WTC11 (cell line): ENCODE measurements at regions not wholly inside any gene's neighbourhood (a gene's known extent, or its start where the extent isn't known, plus 50 kb on each side); places are given as distances from the start of the nearest gene placed in this dataset.

Experiments used
- ATAC-seq: fragments of 200-7000 bp; cut with Tn5 transposase; 2 replicates; pipeline ENCODE4 v1.10.0; 2021; ENCODE audit warnings: mild to moderate bottlenecking, moderate library complexity
- CTCF ChIA-PET: fragments of 300-600 bp; sonication (Branson Sonifier 250); formaldehyde crosslinking; loops from one replicate; lab custom pipeline; 2021; ENCODE audit warnings: antibody characterized with exemption; lab: Charles Lee
- POLR2A ChIA-PET: fragments of 350-600 bp; sonication (Branson Sonifier 250); formaldehyde crosslinking; loops from one replicate; lab custom pipeline; 2021; ENCODE audit warnings: antibody characterized with exemption; lab: Charles Lee
- DNase-seq: peaks from one replicate; pipeline ENCODE4 v3.0.0; 2021; ENCODE audit warnings: low spot score
- H3K27ac Mint-ChIP-seq: 2 replicates; pipeline ENCODE4 v1.8.0; 2021; ENCODE audit warnings: mixed read lengths
- H3K27me3 Mint-ChIP-seq: 2 replicates; pipeline ENCODE4 v1.8.0; 2021; ENCODE audit warnings: low read depth, mild to moderate bottlenecking, moderate library complexity, mixed read lengths
- H3K36me3 Mint-ChIP-seq: 2 replicates; pipeline ENCODE4 v1.8.0; 2021; ENCODE audit warnings: mixed read lengths
- H3K4me1 Mint-ChIP-seq: 2 replicates; pipeline ENCODE4 v1.8.0; 2022; ENCODE audit warnings: mixed read lengths
- H3K4me3 Mint-ChIP-seq: 2 replicates; pipeline ENCODE4 v1.8.0; 2021; ENCODE audit warnings: mild to moderate bottlenecking, moderate library complexity, mixed read lengths
- H3K9me3 Mint-ChIP-seq: 2 replicates; pipeline ENCODE4 v1.8.0; 2021; ENCODE audit warnings: mixed read lengths
- CREB1 ChIP-seq: sonication (generic); formaldehyde crosslinking; IDR thresholded peaks from 2 replicates; pipeline ENCODE4 v1.8.0; 2023; ENCODE audit warnings: mild to moderate bottlenecking, missing genetic modification reagents
- ESRRA ChIP-seq: sonication (generic); formaldehyde crosslinking; IDR thresholded peaks from 2 replicates; pipeline ENCODE4 v1.8.1; 2022; ENCODE audit warnings: mild to moderate bottlenecking, missing genetic modification reagents, borderline replicate concordance
- FOXJ3 ChIP-seq: sonication (generic); formaldehyde crosslinking; IDR thresholded peaks from 2 replicates; pipeline ENCODE4 v1.9.0; 2021; ENCODE audit warnings: missing genetic modification reagents, mild to moderate bottlenecking, borderline replicate concordance
- GRHL2 ChIP-seq: fragments of 250-450 bp; sonication (Bioruptor Pico); IDR thresholded peaks from 2 replicates; pipeline ENCODE4 v1.8.0; 2022; ENCODE audit warnings: mild to moderate bottlenecking, moderate library complexity; ENCODE audit not compliant: insufficient replicate concordance, severe bottlenecking
- IRF2 ChIP-seq: sonication (generic); formaldehyde crosslinking; IDR thresholded peaks from 2 replicates; pipeline ENCODE4 v1.8.0; 2022; ENCODE audit warnings: low read depth, missing genetic modification reagents, borderline replicate concordance
- MXD4 ChIP-seq: fragments of 250-450 bp; sonication (Bioruptor Pico); IDR thresholded peaks from 2 replicates; pipeline ENCODE4 v1.8.0; 2021; ENCODE audit warnings: mild to moderate bottlenecking, moderate library complexity, borderline replicate concordance
- MYBL2 ChIP-seq: sonication (generic); formaldehyde crosslinking; IDR thresholded peaks from 2 replicates; pipeline ENCODE4 v1.8.1; 2023; ENCODE audit warnings: mild to moderate bottlenecking, moderate library complexity, missing genetic modification reagents
- NFATC4 ChIP-seq: fragments of 250-450 bp; sonication (Bioruptor Pico); IDR thresholded peaks from 2 replicates; pipeline ENCODE4 v1.9.0; 2021; ENCODE audit warnings: mild to moderate bottlenecking
- NR1H2 ChIP-seq: sonication (generic); formaldehyde crosslinking; IDR thresholded peaks from 2 replicates; pipeline ENCODE4 v1.9.0; 2021; ENCODE audit warnings: mild to moderate bottlenecking, moderate library complexity, missing genetic modification reagents
- PRDM15 ChIP-seq: sonication (generic); formaldehyde crosslinking; IDR thresholded peaks from 2 replicates; pipeline ENCODE4 v1.8.0; 2022; ENCODE audit warnings: missing genetic modification reagents
- ZBTB43 ChIP-seq: sonication (generic); formaldehyde crosslinking; IDR thresholded peaks from 2 replicates; pipeline ENCODE4 v1.8.1; 2023; ENCODE audit warnings: mild to moderate bottlenecking, missing genetic modification reagents
- ZNF121 ChIP-seq: sonication (generic); formaldehyde crosslinking; IDR thresholded peaks from 2 replicates; pipeline ENCODE4 v1.8.0; 2023; ENCODE audit warnings: missing genetic modification reagents
- ZNF219 ChIP-seq: sonication (generic); formaldehyde crosslinking; IDR thresholded peaks from 2 replicates; pipeline ENCODE4 v1.8.0; 2023; ENCODE audit warnings: missing genetic modification reagents, mild to moderate bottlenecking, borderline replicate concordance
- ZNF263 ChIP-seq: sonication (generic); formaldehyde crosslinking; IDR thresholded peaks from 2 replicates; pipeline ENCODE4 v1.8.1; 2022; ENCODE audit warnings: low read depth, mild to moderate bottlenecking, moderate library complexity, missing genetic modification reagents
- ZNF317 ChIP-seq: sonication (generic); formaldehyde crosslinking; IDR thresholded peaks from 2 replicates; pipeline ENCODE4 v1.8.1; 2023; ENCODE audit warnings: low read depth, mild to moderate bottlenecking, moderate library complexity, missing genetic modification reagents, borderline replicate concordance
- ZNF423 ChIP-seq: fragments of 250-450 bp; sonication (Bioruptor Pico); IDR thresholded peaks from 2 replicates; pipeline ENCODE4 v2.1.2; 2022; ENCODE audit warnings: mild to moderate bottlenecking, moderate library complexity
- ZNF512 ChIP-seq: sonication (generic); formaldehyde crosslinking; IDR thresholded peaks from 2 replicates; pipeline ENCODE4 v1.8.1; 2022; ENCODE audit warnings: missing genetic modification reagents, borderline replicate concordance
- TF ChIP-seq, protein P1 (sequence below): fragments of 250-450 bp; sonication (Bioruptor Pico); IDR thresholded peaks from 2 replicates; pipeline ENCODE4 v1.9.0; 2021; ENCODE audit warnings: moderate library complexity, mild to moderate bottlenecking, inconsistent platforms, borderline replicate concordance

DNA sequence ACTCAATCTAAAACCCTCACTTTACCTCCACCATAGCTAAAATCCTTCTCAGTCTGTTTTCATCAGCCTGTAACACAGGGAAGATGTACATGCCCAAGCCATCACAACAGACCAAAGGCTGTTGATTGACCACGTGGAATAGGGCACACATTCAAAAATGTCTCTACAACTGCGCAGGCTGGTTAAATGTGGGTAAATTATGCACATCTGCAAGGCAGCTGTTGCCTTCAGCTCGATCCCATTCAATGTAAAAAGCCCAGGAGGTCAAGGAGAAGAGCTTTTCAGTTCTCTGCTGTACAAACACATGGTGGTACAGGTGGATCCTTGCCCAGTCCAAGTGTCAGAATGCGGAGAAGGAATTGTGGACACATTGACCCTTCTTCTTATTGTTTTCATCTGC is 354.0 kb downstream of the FLRT2 start (continued):
- TF ChIP-seq, protein P1, sequence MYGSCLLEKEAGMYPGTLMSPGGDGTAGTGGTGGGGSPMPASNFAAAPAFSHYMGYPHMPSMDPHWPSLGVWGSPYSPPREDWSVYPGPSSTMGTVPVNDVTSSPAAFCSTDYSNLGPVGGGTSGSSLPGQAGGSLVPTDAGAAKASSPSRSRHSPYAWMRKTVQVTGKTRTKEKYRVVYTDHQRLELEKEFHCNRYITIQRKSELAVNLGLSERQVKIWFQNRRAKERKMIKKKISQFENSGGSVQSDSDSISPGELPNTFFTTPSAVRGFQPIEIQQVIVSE (CRISPR knock-in tag), result no peak
- TF ChIP-seq FOXJ3 (CRISPR knock-in tag) (no peak), IRF2 (CRISPR knock-in tag) (no peak)

- ChIA-PET POLR2A (no interaction called here), CTCF (no interaction called here)
- H3K4me3 Mint-ChIP-seq, result no peak overlapping the region
- no peak for DNase-seq
- H3K36me3 Mint-ChIP-seq, result peaks cover 5% of the 10 kb centered on the region
- H3K27ac Mint-ChIP-seq, result no peak overlapping the region
- peaks cover 4% of the 10 kb centered on the region; the same call in 1 of the 2 replicates for H3K9me3 Mint-ChIP-seq
- TF ChIP-seq MYBL2 (CRISPR knock-in tag), result no peak
- TF ChIP-seq ZNF219 (CRISPR knock-in tag), result no peak
- no peak for TF ChIP-seq GRHL2
- TF ChIP-seq NR1H2 (CRISPR knock-in tag), result no peak
- no peak for TF ChIP-seq MXD4 (CRISPR knock-in tag)
- TF ChIP-seq CREB1 (CRISPR knock-in tag), result no peak
- TF ChIP-seq ESRRA (CRISPR knock-in tag), result no peak
- TF ChIP-seq NFATC4 (CRISPR knock-in tag), result no peak
- TF ChIP-seq ZNF512, result no peak
- no peak for TF ChIP-seq ZBTB43 (CRISPR knock-in tag)
- no peak for TF ChIP-seq ZNF121 (CRISPR knock-in tag)
- TF ChIP-seq, protein P1 (CRISPR knock-in tag), result no peak
- no peak for TF ChIP-seq ZNF317 (CRISPR knock-in tag)
- TF ChIP-seq PRDM15 (CRISPR knock-in tag), result no peak
- TF ChIP-seq ZNF423 (CRISPR knock-in tag), result no peak
- TF ChIP-seq ZNF263 (CRISPR knock-in tag), result no peak
- TF ChIP-seq, all 79 proteins: peak for 0
- no peaks in the 10 kb centered on the region for H3K27me3 Mint-ChIP-seq
- H3K4me1 Mint-ChIP-seq, result peaks cover 26% of the 10 kb centered on the region
- ATAC-seq, result no peak
Measured at GRCh38 chr14:85883101-85883500, 353.2 kb downstream of the FLRT2 start.
